ENCODE measurements at regions not wholly inside any gene's neighbourhood (a gene's known extent, or its start where the extent isn't known, plus 50 kb on each side); places are given as distances from the start of the nearest gene placed in this dataset.
A peak's percentile ranks its signal among the peaks of the same experiment; 100 is the strongest.

DNA sequence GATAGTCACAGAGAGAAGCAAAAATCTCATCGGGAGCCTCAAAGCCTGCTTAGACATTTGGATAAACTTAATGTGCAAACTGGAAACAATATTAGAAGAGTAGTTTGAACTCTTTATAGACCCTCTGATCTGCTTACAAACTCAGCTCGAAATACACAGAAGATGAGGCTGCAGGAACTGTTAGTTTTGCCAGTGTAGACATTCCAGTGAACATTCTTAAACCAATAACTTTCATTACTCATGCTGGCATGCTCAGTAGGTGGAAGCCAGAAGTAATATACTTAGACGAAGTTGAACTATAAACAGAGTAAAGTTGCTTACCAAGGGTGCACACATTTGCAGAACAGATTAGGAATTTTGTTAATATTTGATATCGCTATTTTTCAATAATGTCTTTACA lies 303.5 kb downstream of the ANKRD50 start:
- TF ChIP-seq CTCF (conservative IDR thresholded peaks at IDR 0.05; ENCODE audit: low read depth, low read length), result no peak
- H3K4me3 ChIP-seq (ENCODE audit: low read length), result no peak overlapping the region
- DNase-seq (ENCODE audit: low read depth), result no peak

GRCh38 chr4:124414276-124415040 lies 298.1 kb downstream of the ANKRD50 start:
- TF ChIP-seq CTCF (conservative IDR thresholded peaks at IDR 0.05; ENCODE audit: low read depth, low read length), result no peak
- DNase-seq (ENCODE audit: low read depth), result peak; percentile 65
- no peak overlapping the region for H3K4me3 ChIP-seq (ENCODE audit: low read length)

- no peak for DNase-seq (ENCODE audit: low read depth)
- no peak for TF ChIP-seq CTCF (conservative IDR thresholded peaks at IDR 0.05; ENCODE audit: low read depth, low read length)
- no peak overlapping the region for H3K4me3 ChIP-seq (ENCODE audit: low read length)
These were observed 297.4 kb downstream of the ANKRD50 start for GRCh38 chr4:124415146-124415545.

- H3K4me3 ChIP-seq (ENCODE audit: low read length), result no peak overlapping the region
- no peak for TF ChIP-seq CTCF (conservative IDR thresholded peaks at IDR 0.05; ENCODE audit: low read depth, low read length)
- DNase-seq (ENCODE audit: low read depth), result no peak
These were observed 295.2 kb downstream of the ANKRD50 start for GRCh38 chr4:124417371-124417770.

GRCh38 chr4:124420166-124420695 lies 292.3 kb downstream of the ANKRD50 start:
- no peak overlapping the region for H3K4me3 ChIP-seq (ENCODE audit: low read length)
- no peak for TF ChIP-seq CTCF (conservative IDR thresholded peaks at IDR 0.05; ENCODE audit: low read depth, low read length)
- no peak for DNase-seq (ENCODE audit: low read depth)

GRCh38 chr4:124423160-124423559 lies 289.4 kb downstream of the ANKRD50 start:
- no peak for TF ChIP-seq CTCF (conservative IDR thresholded peaks at IDR 0.05; ENCODE audit: low read depth, low read length)
- DNase-seq (ENCODE audit: low read depth), result no peak
- H3K4me3 ChIP-seq (ENCODE audit: low read length), result no peak overlapping the region

- no peak overlapping the region for H3K4me3 ChIP-seq (ENCODE audit: low read length)
- no peak for TF ChIP-seq CTCF (conservative IDR thresholded peaks at IDR 0.05; ENCODE audit: low read depth, low read length)
- DNase-seq (ENCODE audit: low read depth), result no peak
These were observed 286.3 kb downstream of the ANKRD50 start for GRCh38 chr4:124426279-124426678.
